ENCODE measurements at regions not wholly inside any gene's neighbourhood (a gene's known extent, or its start where the extent isn't known, plus 50 kb on each side); places are given as distances from the start of the nearest gene placed in this dataset.

DNA sequence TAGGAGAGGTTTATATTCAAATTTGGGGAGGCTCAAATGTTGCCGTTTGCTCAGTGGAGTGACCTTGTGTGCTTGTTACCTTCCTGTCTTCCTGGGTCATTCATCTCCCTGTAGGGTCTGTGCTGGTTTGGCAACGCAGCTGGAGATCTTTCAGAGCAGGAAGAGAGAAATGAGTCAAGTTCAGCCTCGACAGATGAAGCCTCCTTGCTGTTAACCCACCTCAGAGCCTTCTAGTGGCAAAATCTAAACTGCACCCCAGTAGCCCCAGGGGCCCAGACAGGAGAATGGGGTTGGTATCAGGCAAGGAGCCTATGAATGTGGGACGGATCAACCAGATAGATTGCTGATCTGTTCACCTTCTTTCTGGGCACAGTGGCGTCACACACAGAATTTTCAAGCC, 999.3 kb downstream of the VRK1 start:
- Mint-ChIP-seq H3K4me3 (no peak overlapping the region), H3K27me3 (ENCODE audit: low read depth) (no peaks in the 10 kb centered on the region; the same call in 1 of the 2 replicates), H3K27ac (no peak overlapping the region), H3K4me1 (peaks cover 9% of the 10 kb centered on the region), H3K9me3 (no peaks in the 10 kb centered on the region), H3K36me3 (no peaks in the 10 kb centered on the region)
- TF ChIP-seq E2F1 (CRISPR knock-in tag; IDR thresholded peaks at IDR 0.05), result no peak
- no peak for TF ChIP-seq ZSCAN18 (CRISPR knock-in tag; IDR thresholded peaks at IDR 0.05)
- TF ChIP-seq NFE2L1 (CRISPR knock-in tag; IDR thresholded peaks at IDR 0.05), result no peak
- TF ChIP-seq TP53 (CRISPR knock-in tag; IDR thresholded peaks at IDR 0.05), result no peak
- no peak for TF ChIP-seq NFATC4 (CRISPR knock-in tag; IDR thresholded peaks at IDR 0.05)
- no peak for TF ChIP-seq ATF2 (CRISPR knock-in tag; IDR thresholded peaks at IDR 0.05; ENCODE audit: borderline replicate concordance, low read depth)
- no peak for TF ChIP-seq CREB1 (CRISPR knock-in tag; IDR thresholded peaks at IDR 0.05)
- TF ChIP-seq, protein P1, sequence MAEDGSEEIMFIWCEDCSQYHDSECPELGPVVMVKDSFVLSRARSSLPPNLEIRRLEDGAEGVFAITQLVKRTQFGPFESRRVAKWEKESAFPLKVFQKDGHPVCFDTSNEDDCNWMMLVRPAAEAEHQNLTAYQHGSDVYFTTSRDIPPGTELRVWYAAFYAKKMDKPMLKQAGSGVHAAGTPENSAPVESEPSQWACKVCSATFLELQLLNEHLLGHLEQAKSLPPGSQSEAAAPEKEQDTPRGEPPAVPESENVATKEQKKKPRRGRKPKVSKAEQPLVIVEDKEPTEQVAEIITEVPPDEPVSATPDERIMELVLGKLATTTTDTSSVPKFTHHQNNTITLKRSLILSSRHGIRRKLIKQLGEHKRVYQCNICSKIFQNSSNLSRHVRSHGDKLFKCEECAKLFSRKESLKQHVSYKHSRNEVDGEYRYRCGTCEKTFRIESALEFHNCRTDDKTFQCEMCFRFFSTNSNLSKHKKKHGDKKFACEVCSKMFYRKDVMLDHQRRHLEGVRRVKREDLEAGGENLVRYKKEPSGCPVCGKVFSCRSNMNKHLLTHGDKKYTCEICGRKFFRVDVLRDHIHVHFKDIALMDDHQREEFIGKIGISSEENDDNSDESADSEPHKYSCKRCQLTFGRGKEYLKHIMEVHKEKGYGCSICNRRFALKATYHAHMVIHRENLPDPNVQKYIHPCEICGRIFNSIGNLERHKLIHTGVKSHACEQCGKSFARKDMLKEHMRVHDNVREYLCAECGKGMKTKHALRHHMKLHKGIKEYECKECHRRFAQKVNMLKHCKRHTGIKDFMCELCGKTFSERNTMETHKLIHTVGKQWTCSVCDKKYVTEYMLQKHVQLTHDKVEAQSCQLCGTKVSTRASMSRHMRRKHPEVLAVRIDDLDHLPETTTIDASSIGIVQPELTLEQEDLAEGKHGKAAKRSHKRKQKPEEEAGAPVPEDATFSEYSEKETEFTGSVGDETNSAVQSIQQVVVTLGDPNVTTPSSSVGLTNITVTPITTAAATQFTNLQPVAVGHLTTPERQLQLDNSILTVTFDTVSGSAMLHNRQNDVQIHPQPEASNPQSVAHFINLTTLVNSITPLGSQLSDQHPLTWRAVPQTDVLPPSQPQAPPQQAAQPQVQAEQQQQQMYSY (CRISPR knock-in tag; IDR thresholded peaks at IDR 0.05), result no peak
- TF ChIP-seq NR3C1 (CRISPR knock-in tag; conservative IDR thresholded peaks at IDR 0.05; ENCODE audit: low read depth), result no peak
- no peak for TF ChIP-seq IRF2 (CRISPR knock-in tag; IDR thresholded peaks at IDR 0.05; ENCODE audit: borderline replicate concordance, low read depth)
- TF ChIP-seq ZNF138 (CRISPR knock-in tag; conservative IDR thresholded peaks at IDR 0.05), result no peak
- ATAC-seq, result no peak
- ChIA-PET CTCF (no interaction called here), POLR2A (no interaction called here)
- no peak for DNase-seq (ENCODE audit: low spot score)

DNA sequence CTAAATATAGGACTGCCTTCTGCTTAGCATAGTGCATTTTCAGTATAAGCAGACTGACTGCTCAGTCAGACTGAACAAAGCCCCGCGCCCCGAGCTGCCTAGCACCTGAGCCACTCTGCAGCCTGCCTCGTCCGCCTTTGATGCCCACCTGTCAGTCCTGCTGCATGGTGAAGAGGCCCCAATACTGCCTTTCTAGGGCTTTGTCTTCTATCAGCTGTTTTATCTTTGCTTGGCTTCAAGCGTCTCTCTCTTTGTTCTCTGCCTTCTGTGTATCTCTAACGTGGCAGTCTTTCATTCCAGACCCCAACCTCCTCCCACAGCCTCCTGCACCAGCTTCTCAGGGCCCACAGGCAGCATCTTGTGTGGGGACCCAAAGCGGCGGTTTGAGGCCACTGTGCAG, 1001.0 kb downstream of the VRK1 start:
- Mint-ChIP-seq H3K27ac (no peak overlapping the region), H3K9me3 (no peaks in the 10 kb centered on the region), H3K36me3 (no peaks in the 10 kb centered on the region), H3K4me1 (peaks cover 9% of the 10 kb centered on the region), H3K4me3 (no peak overlapping the region), H3K27me3 (ENCODE audit: low read depth) (no peaks in the 10 kb centered on the region; the same call in 1 of the 2 replicates)
- DNase-seq (ENCODE audit: low spot score) (no peak), ATAC-seq (no peak)
- CTCF ChIA-PET, result interaction anchor here (0.6 kb wide), 1 partner anchor 1470 kb away, joined by 4 read pairs; no protein-coding TSS in a partner anchor
- POLR2A ChIA-PET, result no interaction called here
- no peak for TF ChIP-seq ATF3 (CRISPR knock-in tag; conservative IDR thresholded peaks at IDR 0.05)
- TF ChIP-seq NR3C1 (CRISPR knock-in tag; conservative IDR thresholded peaks at IDR 0.05; ENCODE audit: low read depth), result no peak
- TF ChIP-seq ELF4 (CRISPR knock-in tag; IDR thresholded peaks at IDR 0.05; ENCODE audit: low read depth), result no peak
- no peak for TF ChIP-seq MAX (CRISPR knock-in tag; IDR thresholded peaks at IDR 0.05)
- TF ChIP-seq OVOL2 (CRISPR knock-in tag; IDR thresholded peaks at IDR 0.05; ENCODE audit: borderline replicate concordance), result no peak
- TF ChIP-seq PRRX2 (CRISPR knock-in tag; IDR thresholded peaks at IDR 0.05), result no peak
- no peak for TF ChIP-seq ZNF317 (CRISPR knock-in tag; IDR thresholded peaks at IDR 0.05; ENCODE audit: borderline replicate concordance, low read depth)
- TF ChIP-seq HMGXB4 (CRISPR knock-in tag; IDR thresholded peaks at IDR 0.05), result no peak
- TF ChIP-seq TCF7 (CRISPR knock-in tag; IDR thresholded peaks at IDR 0.05; ENCODE audit: low read depth), result no peak
- TF ChIP-seq, protein P2, sequence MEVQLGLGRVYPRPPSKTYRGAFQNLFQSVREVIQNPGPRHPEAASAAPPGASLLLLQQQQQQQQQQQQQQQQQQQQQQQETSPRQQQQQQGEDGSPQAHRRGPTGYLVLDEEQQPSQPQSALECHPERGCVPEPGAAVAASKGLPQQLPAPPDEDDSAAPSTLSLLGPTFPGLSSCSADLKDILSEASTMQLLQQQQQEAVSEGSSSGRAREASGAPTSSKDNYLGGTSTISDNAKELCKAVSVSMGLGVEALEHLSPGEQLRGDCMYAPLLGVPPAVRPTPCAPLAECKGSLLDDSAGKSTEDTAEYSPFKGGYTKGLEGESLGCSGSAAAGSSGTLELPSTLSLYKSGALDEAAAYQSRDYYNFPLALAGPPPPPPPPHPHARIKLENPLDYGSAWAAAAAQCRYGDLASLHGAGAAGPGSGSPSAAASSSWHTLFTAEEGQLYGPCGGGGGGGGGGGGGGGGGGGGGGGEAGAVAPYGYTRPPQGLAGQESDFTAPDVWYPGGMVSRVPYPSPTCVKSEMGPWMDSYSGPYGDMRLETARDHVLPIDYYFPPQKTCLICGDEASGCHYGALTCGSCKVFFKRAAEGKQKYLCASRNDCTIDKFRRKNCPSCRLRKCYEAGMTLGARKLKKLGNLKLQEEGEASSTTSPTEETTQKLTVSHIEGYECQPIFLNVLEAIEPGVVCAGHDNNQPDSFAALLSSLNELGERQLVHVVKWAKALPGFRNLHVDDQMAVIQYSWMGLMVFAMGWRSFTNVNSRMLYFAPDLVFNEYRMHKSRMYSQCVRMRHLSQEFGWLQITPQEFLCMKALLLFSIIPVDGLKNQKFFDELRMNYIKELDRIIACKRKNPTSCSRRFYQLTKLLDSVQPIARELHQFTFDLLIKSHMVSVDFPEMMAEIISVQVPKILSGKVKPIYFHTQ (CRISPR knock-in tag; IDR thresholded peaks at IDR 0.05), result no peak
- no peak for TF ChIP-seq USF1 (CRISPR knock-in tag; IDR thresholded peaks at IDR 0.05)

Measured in WTC11 (cell line).